ENCODE measurements at regions not wholly inside any gene's neighbourhood (a gene's known extent, or its start where the extent isn't known, plus 50 kb on each side); places are given as distances from the start of the nearest gene placed in this dataset.

- DNase-seq, result no peak
These were observed 162.9 kb upstream of the SIX2 start for GRCh38 chr2:45172142-45172541.

- DNase-seq, result no peak
These were observed 161.9 kb upstream of the SIX2 start for GRCh38 chr2:45171136-45171501.

- no peak for DNase-seq
These were observed 161.2 kb upstream of the SIX2 start for GRCh38 chr2:45170191-45171135.

- peak; percentile 18 for DNase-seq
These were observed 160.3 kb upstream of the SIX2 start for GRCh38 chr2:45169339-45170190.

GRCh38 chr2:45168711-45169338, 159.6 kb upstream of the SIX2 start:
- DNase-seq, result peak; percentile 29

GRCh38 chr2:45167920-45168629, 158.8 kb upstream of the SIX2 start:
- DNase-seq, result no peak

- no peak for DNase-seq
These were observed 157.1 kb upstream of the SIX2 start for GRCh38 chr2:45166229-45166890.

GRCh38 chr2:45162711-45163110, 153.5 kb upstream of the SIX2 start:
- DNase-seq, result no peak

GRCh38 chr2:45156605-45157004, 147.4 kb upstream of the SIX2 start:
- DNase-seq, result no peak

GRCh38 chr2:45154606-45155155, 145.4 kb upstream of the SIX2 start:
- DNase-seq, result no peak

GRCh38 chr2:45154144-45154543, 144.9 kb upstream of the SIX2 start:
- no peak for DNase-seq

- DNase-seq, result no peak
These were observed 143.9 kb upstream of the SIX2 start for GRCh38 chr2:45153121-45153520.

GRCh38 chr2:45152691-45153090, 143.4 kb upstream of the SIX2 start:
- DNase-seq, result no peak

GRCh38 chr2:45145073-45145899, 136.0 kb upstream of the SIX2 start:
- DNase-seq, result no peak

- no peak for DNase-seq
These were observed 132.9 kb upstream of the SIX2 start for GRCh38 chr2:45141883-45142866.

GRCh38 chr2:45140675-45141074, 131.4 kb upstream of the SIX2 start:
- no peak for DNase-seq

GRCh38 chr2:45138904-45139303, 129.7 kb upstream of the SIX2 start:
- DNase-seq, result no peak

- no peak for DNase-seq
These were observed 128.9 kb upstream of the SIX2 start for GRCh38 chr2:45137966-45138695.

- DNase-seq, result no peak
These were observed 125.5 kb upstream of the SIX2 start for GRCh38 chr2:45134726-45135125.
